ENCODE measurements at regions not wholly inside any gene's neighbourhood (a gene's known extent, or its start where the extent isn't known, plus 50 kb on each side); places are given as distances from the start of the nearest gene placed in this dataset.

GRCh38 chr2:6167592-6168138, 475.5 kb downstream of the SOX11 start:
- DNase-seq (ENCODE audit: low read depth, low spot score) (no peak), ATAC-seq (no peak)
- H3K27me3 ChIP-seq (ENCODE audit: insufficient read depth, low read length): no peaks in the 10 kb centered on the region
- BruUV-seq (replicated peaks): no TSS peak
- ChIA-PET POLR2A (no interaction called here), CTCF (no interaction called here), RAD21 (ENCODE audit: low non-redundant PET in 1 of 2, low total read pairs in 2 of 2, uncharacterized antibody in 2 of 2, unreplicated experiment in 2 of 2) (no interaction called here)
- no peak overlapping the region for H3K9ac ChIP-seq (ENCODE audit: low read length)
- no peaks in the 10 kb centered on the region for H3K79me2 ChIP-seq (ENCODE audit: insufficient read depth, low read length)
- no peaks in the 10 kb centered on the region for H3K4me1 ChIP-seq (ENCODE audit: control insufficient read depth in 1 of 2, insufficient read depth in 2 of 2, low read length in 2 of 2)
- H3K36me3 ChIP-seq (ENCODE audit: control insufficient read depth in 1 of 2, insufficient read depth in 2 of 2, low read length in 2 of 2): no peaks in the 10 kb centered on the region
- TF ChIP-seq POLR2AphosphoS5 (IDR thresholded peaks at IDR 0.05; ENCODE audit: low read depth, low read length) (no peak), SP1 (IDR thresholded peaks at IDR 0.05; ENCODE audit: low read depth) (no peak), ZBTB33 (IDR thresholded peaks at IDR 0.05; ENCODE audit: extremely low read depth, insufficient replicate concordance, low read length) (no peak), EZH2 (IDR thresholded peaks at IDR 0.05) (no peak), TCF7L2 (IDR thresholded peaks at IDR 0.05; ENCODE audit: borderline replicate concordance, extremely low read depth, insufficient read depth, insufficient read length) (no peak), EZH2phosphoT487 (IDR thresholded peaks at IDR 0.05; ENCODE audit: borderline replicate concordance) (no peak), SIN3A (IDR thresholded peaks at IDR 0.05; ENCODE audit: low read depth) (no peak), ELF1 (IDR thresholded peaks at IDR 0.05; ENCODE audit: borderline replicate concordance, low read depth) (no peak), SRF (IDR thresholded peaks at IDR 0.05; ENCODE audit: low read depth) (no peak), YY1 (IDR thresholded peaks at IDR 0.05; ENCODE audit: extremely low read depth, insufficient replicate concordance, low read depth, low read length) (no peak), CTCF (IDR thresholded peaks at IDR 0.05 in 2 of 3, conservative IDR thresholded peaks at IDR 0.05 in 1 of 3; ENCODE audit: borderline replicate concordance in 1 of 3, insufficient read depth in 1 of 3, low read depth in 2 of 3, low read length in 2 of 3) (no peak), ZNF274 (IDR thresholded peaks at IDR 0.05; ENCODE audit: low read depth, low read length) (no peak), RAD21 (IDR thresholded peaks at IDR 0.05; ENCODE audit: low read depth) (no peak), REST (IDR thresholded peaks at IDR 0.05; ENCODE audit: low read depth) (no peak), MAX (IDR thresholded peaks at IDR 0.05) (no peak), FOSL1 (IDR thresholded peaks at IDR 0.05; ENCODE audit: low read depth) (no peak), JUND (IDR thresholded peaks at IDR 0.05) (no peak), ATF3 (IDR thresholded peaks at IDR 0.05) (no peak), EGR1 (IDR thresholded peaks at IDR 0.05; ENCODE audit: low read depth) (no peak)
- no peaks in the 10 kb centered on the region for H3K9me2 ChIP-seq (ENCODE audit: insufficient read depth)
- no peak overlapping the region for H2AFZ ChIP-seq (ENCODE audit: low read depth, low read length, poor library complexity, severe bottlenecking)
- no peak overlapping the region for H3K27ac ChIP-seq (ENCODE audit: low read depth, low read length)
- H3K9me3 ChIP-seq (ENCODE audit: control insufficient read depth in 1 of 2, insufficient read depth in 1 of 2, low read depth in 1 of 2, low read length in 2 of 2): peaks cover 12 to 24% of the 10 kb centered on the region in 2 experiments; a peak in 2 of 4 replicates
- no peak overlapping the region for H3K4me3 ChIP-seq (replicated peaks in 1 of 2; ENCODE audit: low read depth in 1 of 2, low read length in 2 of 2)
- intact Hi-C loops (cut with micrococcal nuclease): no loop called here
- no peaks in the 10 kb centered on the region for H4K20me1 ChIP-seq (ENCODE audit: insufficient read depth)
- H3K4me2 ChIP-seq (ENCODE audit: low read length): no peak overlapping the region

All from HCT116 (cell line).